ENCODE measurements at regions not wholly inside any gene's neighbourhood (a gene's known extent, or its start where the extent isn't known, plus 50 kb on each side); places are given as distances from the start of the nearest gene placed in this dataset.

DNA sequence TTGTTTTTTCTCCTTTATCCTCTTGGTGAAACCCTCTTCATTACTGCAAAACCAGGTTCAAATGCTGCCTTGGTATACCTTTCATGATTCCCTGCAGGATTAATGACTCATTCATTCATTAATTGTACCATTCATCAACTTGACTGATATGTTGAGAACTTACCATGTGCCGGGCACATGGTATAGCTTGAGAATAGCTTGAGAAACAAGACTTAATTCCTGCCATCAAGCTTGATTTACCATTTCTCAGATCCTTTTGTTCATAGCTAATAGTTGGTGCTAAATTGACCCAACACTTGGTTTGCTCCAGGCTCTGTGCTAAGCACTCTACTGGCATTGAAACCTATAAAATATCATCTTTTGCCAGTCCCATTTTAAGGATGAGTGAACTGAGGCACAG is 165.7 kb downstream of the YIPF5 start:
- TF ChIP-seq, protein P1, sequence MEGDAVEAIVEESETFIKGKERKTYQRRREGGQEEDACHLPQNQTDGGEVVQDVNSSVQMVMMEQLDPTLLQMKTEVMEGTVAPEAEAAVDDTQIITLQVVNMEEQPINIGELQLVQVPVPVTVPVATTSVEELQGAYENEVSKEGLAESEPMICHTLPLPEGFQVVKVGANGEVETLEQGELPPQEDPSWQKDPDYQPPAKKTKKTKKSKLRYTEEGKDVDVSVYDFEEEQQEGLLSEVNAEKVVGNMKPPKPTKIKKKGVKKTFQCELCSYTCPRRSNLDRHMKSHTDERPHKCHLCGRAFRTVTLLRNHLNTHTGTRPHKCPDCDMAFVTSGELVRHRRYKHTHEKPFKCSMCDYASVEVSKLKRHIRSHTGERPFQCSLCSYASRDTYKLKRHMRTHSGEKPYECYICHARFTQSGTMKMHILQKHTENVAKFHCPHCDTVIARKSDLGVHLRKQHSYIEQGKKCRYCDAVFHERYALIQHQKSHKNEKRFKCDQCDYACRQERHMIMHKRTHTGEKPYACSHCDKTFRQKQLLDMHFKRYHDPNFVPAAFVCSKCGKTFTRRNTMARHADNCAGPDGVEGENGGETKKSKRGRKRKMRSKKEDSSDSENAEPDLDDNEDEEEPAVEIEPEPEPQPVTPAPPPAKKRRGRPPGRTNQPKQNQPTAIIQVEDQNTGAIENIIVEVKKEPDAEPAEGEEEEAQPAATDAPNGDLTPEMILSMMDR (IDR thresholded peaks at IDR 0.05; ENCODE audit: insufficient read depth, low read depth, low read length), result no peak
- TF ChIP-seq EZH2 (IDR thresholded peaks at IDR 0.05; ENCODE audit: insufficient read depth, low read length), result no peak
